Right ventricle myocardium superior (tissue), 1 donor: ENCODE measurements at regions not wholly inside any gene's neighbourhood (a gene's known extent, or its start where the extent isn't known, plus 50 kb on each side); places are given as distances from the start of the nearest gene placed in this dataset.
"Not testable (repeated sequence)": the region's sequence is repeated elsewhere in the genome, so short reads cannot be mapped to it uniquely, and the experiment has no call there.

Experiments
- ATAC-seq: fragments of 200-7000 bp; cut with Tn5 transposase; one replicate; pipeline ENCODE4 v1.9.1; 2020; ENCODE audit warnings: mild to moderate bottlenecking; ENCODE audit not compliant: poor library complexity
- DNase-seq: peaks from one replicate; pipeline ENCODE4 v3.0.0-alpha.2; 2020
- intact Hi-C: fragments of 100-400 bp; cut with DNase I; formaldehyde crosslinking; loops from one replicate; pipeline ENCODE4 v1.11.2; 2022
- donor health status: DM: no; HTN: yes; CAD: no; lungs with severe emphysema.

- no peak for ATAC-seq
- intact Hi-C loops = no loop called here
- no peak for DNase-seq
These were observed 57.9 kb downstream of the HINT1 start for GRCh38 chr5:131107128-131107527.

- ATAC-seq (no peak), DNase-seq (no peak)
These were observed 60.8 kb downstream of the HINT1 start for GRCh38 chr5:131104169-131104808.

GRCh38 chr5:131096774-131097710, 68.0 kb downstream of the HINT1 start:
- DNase-seq (no peak), ATAC-seq (no peak)
- intact Hi-C loops = no loop called here

More at GRCh38 chr5:131104169-131104808, 60.8 kb downstream of the HINT1 start:
- intact Hi-C loops = no loop called here

- ATAC-seq, intact Hi-C loops, DNase-seq: not testable (repeated sequence)
These were observed 69.5 kb downstream of the HINT1 start for GRCh38 chr5:131095561-131095960.

GRCh38 chr5:131084436-131084835, 80.6 kb downstream of the HINT1 start:
- DNase-seq (no peak), ATAC-seq (no peak)
- intact Hi-C loops = no loop called here

- DNase-seq (no peak), ATAC-seq (no peak)
- intact Hi-C loops = no loop called here
These were observed 83.1 kb downstream of the HINT1 start for GRCh38 chr5:131081913-131082488.

GRCh38 chr5:131081374-131081773, 83.7 kb downstream of the HINT1 start:
- DNase-seq (no peak), ATAC-seq (no peak)
- intact Hi-C loops = no loop called here

- no peak for DNase-seq
- intact Hi-C loops = no loop called here
- no peak for ATAC-seq
These were observed 85.8 kb downstream of the HINT1 start for GRCh38 chr5:131079232-131079631.

- intact Hi-C loops = no loop called here
- ATAC-seq (no peak), DNase-seq (no peak)
These were observed 96.0 kb downstream of the HINT1 start for GRCh38 chr5:131068893-131069643.

GRCh38 chr5:131068076-131068475, 97.0 kb downstream of the HINT1 start:
- intact Hi-C loops = no loop called here
- DNase-seq (no peak), ATAC-seq (no peak)

GRCh38 chr5:131067636-131068035, 97.4 kb downstream of the HINT1 start:
- intact Hi-C loops = no loop called here
- ATAC-seq (no peak), DNase-seq (no peak)

GRCh38 chr5:131064669-131065371, 100.2 kb downstream of the HINT1 start:
- intact Hi-C loops = no loop called here
- ATAC-seq (no peak), DNase-seq (no peak)

- no peak for ATAC-seq
- intact Hi-C loops = no loop called here
- no peak for DNase-seq
These were observed 122.9 kb downstream of the HINT1 start for GRCh38 chr5:131042021-131042789.

- ATAC-seq (no peak), DNase-seq (no peak)
- intact Hi-C loops = no loop called here
These were observed 141.6 kb downstream of the HINT1 start for GRCh38 chr5:131023498-131023865.

- intact Hi-C loops = no loop called here
- no peak for ATAC-seq
- no peak for DNase-seq
These were observed 142.1 kb downstream of the HINT1 start for GRCh38 chr5:131022811-131023497.

- intact Hi-C loops = no loop called here
- ATAC-seq (no peak), DNase-seq (no peak)
These were observed 143.4 kb downstream of the HINT1 start for GRCh38 chr5:131021646-131022045.

- intact Hi-C loops = no loop called here
- ATAC-seq (no peak), DNase-seq (no peak)
These were observed 145.3 kb downstream of the HINT1 start for GRCh38 chr5:131019601-131020315.
